ENCODE measurements at regions not wholly inside any gene's neighbourhood (a gene's known extent, or its start where the extent isn't known, plus 50 kb on each side); places are given as distances from the start of the nearest gene placed in this dataset.

- TF ChIP-seq SUZ12 (IDR thresholded peaks at IDR 0.05; ENCODE audit: extremely low read depth, insufficient read depth, insufficient read length) (no peak), YY1 (IDR thresholded peaks at IDR 0.05; ENCODE audit: insufficient read depth, insufficient read length) (no peak)
Measured at GRCh38 chr17:22484826-22485225, 792.5 kb downstream of the KCNJ18 start.

Measured in NT2/D1 (cell line).